GM23248 (cell line): ENCODE measurements at regions not wholly inside any gene's neighbourhood (a gene's known extent, or its start where the extent isn't known, plus 50 kb on each side); places are given as distances from the start of the nearest gene placed in this dataset.

ENCODE experiments used
- DNase-seq: peaks from one replicate; pipeline ENCODE4 v3.0.0-alpha.2; 2015
- H2AFZ ChIP-seq: fragments of 200-600 bp; sonication (generic); 2 replicates; pipeline ENCODE4 v1.6.1; 2016; ENCODE audit warnings: antibody characterized with exemption
- H3F3A ChIP-seq: fragments of 200-600 bp; sonication (generic); 2 replicates; pipeline ENCODE4 v1.6.1; 2016; ENCODE audit warnings: mild to moderate bottlenecking, antibody characterized with exemption, mixed run types; ENCODE audit not compliant: insufficient read depth
- H3K27ac ChIP-seq: fragments of 200-600 bp; sonication (generic); 2 replicates; pipeline ENCODE4 v1.5.1; 2016; ENCODE audit warnings: mild to moderate bottlenecking
- H3K27me3 ChIP-seq: fragments of 200-600 bp; sonication (generic); replicated peaks from 2 replicates; pipeline ENCODE4 v1.6.1; 2016; ENCODE audit warnings: mild to moderate bottlenecking; ENCODE audit not compliant: insufficient read depth
- H3K36me3 ChIP-seq: fragments of 200-600 bp; sonication (generic); 2 replicates; pipeline ENCODE4 v1.6.1; 2016; ENCODE audit warnings: low read depth, mild to moderate bottlenecking
- H3K4me1 ChIP-seq: fragments of 200-600 bp; sonication (generic); 2 replicates; pipeline ENCODE4 v1.6.1; 2016; ENCODE audit warnings: mild to moderate bottlenecking; ENCODE audit not compliant: insufficient read depth
- H3K4me2 ChIP-seq: fragments of 200-600 bp; sonication (generic); one replicate; pipeline ENCODE4 v1.6.1; 2016; ENCODE audit warnings: mild to moderate bottlenecking; ENCODE audit not compliant: unreplicated experiment
- H3K4me3 ChIP-seq: fragments of 200-600 bp; sonication (generic); 2 replicates; pipeline ENCODE4 v1.5.1; 2016; ENCODE audit warnings: mild to moderate bottlenecking
- H3K79me2 ChIP-seq: fragments of 200-600 bp; sonication (generic); 2 replicates; pipeline ENCODE4 v1.6.1; 2016; ENCODE audit warnings: mild to moderate bottlenecking; ENCODE audit not compliant: insufficient read depth
- H3K9ac ChIP-seq: fragments of 200-600 bp; sonication (generic); 2 replicates; pipeline ENCODE4 v1.6.1; 2016; ENCODE audit warnings: mild to moderate bottlenecking
- H3K9me2 ChIP-seq: fragments of 200-600 bp; sonication (generic); 2 replicates; pipeline ENCODE4 v1.6.1; 2016; ENCODE audit warnings: mixed run types, mild to moderate bottlenecking, moderate library complexity; ENCODE audit not compliant: insufficient read depth
- H3K9me3 ChIP-seq: fragments of 200-600 bp; sonication (generic); one replicate; pipeline ENCODE4 v1.6.1; 2017; ENCODE audit warnings: low read depth
- H4K20me1 ChIP-seq: fragments of 200-600 bp; sonication (generic); 2 replicates; pipeline ENCODE4 v1.6.0; 2016; ENCODE audit not compliant: insufficient read depth
- EZH2 ChIP-seq: fragments of 200-600 bp; sonication (generic); IDR thresholded peaks from 2 replicates; pipeline ENCODE4 v1.6.1; 2018; ENCODE audit warnings: antibody characterized with exemption, mild to moderate bottlenecking; ENCODE audit not compliant: insufficient read depth, poor library complexity, severe bottlenecking
- EZH2phosphoT487 ChIP-seq: fragments of 200-600 bp; sonication (generic); IDR thresholded peaks from 2 replicates; pipeline ENCODE4 v1.6.1; 2018; ENCODE audit warnings: antibody characterized with exemption, moderate library complexity, mild to moderate bottlenecking, low read depth; ENCODE audit not compliant: insufficient read depth
- WGBS, 2 experiments: methylation state at CpG; one replicate each; pipeline ENCODE4 v1.1.6; 2015 to 2017; ENCODE audit warnings: low lambda C conversion rate in 2 of 2, low coverage in 1 of 2; ENCODE audit errors: missing lambda C conversion rate in 2 of 2; 5-methylcytosine and 5-hydroxymethylcytosine counted together
- in situ Hi-C: fragments of 300-500 bp; cut with MboI; formaldehyde crosslinking; loops from 2 replicates; pipeline ENCODE4 v1.15.0; 2020

- 40 to 45% methylated on average over 1 of the region's 1 CpG for WGBS, 2 experiments
- Histone ChIP-seq H3K9me3 (no peaks in the 10 kb centered on the region), H3K4me1 (no peaks in the 10 kb centered on the region), H4K20me1 (no peaks in the 10 kb centered on the region), H3K9ac (no peak overlapping the region), H3K9me2 (no peaks in the 10 kb centered on the region), H3K79me2 (no peaks in the 10 kb centered on the region), H2AFZ (no peak overlapping the region), H3K4me2 (no peak overlapping the region), H3K27me3 (no peaks in the 10 kb centered on the region; the same call in 1 of the 2 replicates), H3K27ac (no peak overlapping the region), H3K36me3 (no peaks in the 10 kb centered on the region), H3F3A (no peaks in the 10 kb centered on the region), H3K4me3 (no peak overlapping the region)
- in situ Hi-C loops, result no loop called here
- TF ChIP-seq EZH2phosphoT487 (no peak), EZH2 (no peak)
- peak; percentile 5 for DNase-seq
Observed at GRCh38 chr1:232282498-232282897, 347.4 kb downstream of the SIPA1L2 start.

GRCh38 chr1:232280910-232281309 is 349.0 kb downstream of the SIPA1L2 start:
- in situ Hi-C loops, result no loop called here
- Histone ChIP-seq H3K9ac (no peak overlapping the region), H3K9me2 (no peaks in the 10 kb centered on the region), H2AFZ (no peak overlapping the region), H3K9me3 (no peaks in the 10 kb centered on the region), H3K4me1 (no peaks in the 10 kb centered on the region), H3K4me3 (no peak overlapping the region), H3F3A (no peaks in the 10 kb centered on the region), H3K27ac (no peak overlapping the region), H3K27me3 (no peaks in the 10 kb centered on the region), H3K36me3 (no peaks in the 10 kb centered on the region), H3K79me2 (no peaks in the 10 kb centered on the region), H3K4me2 (no peak overlapping the region), H4K20me1 (no peaks in the 10 kb centered on the region)
- 70 to 72% methylated on average over 4 of the region's 4 CpGs for WGBS, 2 experiments
- DNase-seq, result no peak
- TF ChIP-seq EZH2, result no peak
- no peak for TF ChIP-seq EZH2phosphoT487

GRCh38 chr1:232279909-232280400 is 350.0 kb downstream of the SIPA1L2 start:
- no peaks in the 10 kb centered on the region for H3K9me2 ChIP-seq
- TF ChIP-seq EZH2 (no peak), EZH2phosphoT487 (no peak)

GRCh38 chr1:232278925-232279324 is 351.0 kb downstream of the SIPA1L2 start:
- Histone ChIP-seq H3K4me1 (no peaks in the 10 kb centered on the region), H3K36me3 (no peaks in the 10 kb centered on the region), H3F3A (no peaks in the 10 kb centered on the region), H3K9ac (no peak overlapping the region), H2AFZ (no peak overlapping the region), H3K27me3 (no peaks in the 10 kb centered on the region), H3K79me2 (no peaks in the 10 kb centered on the region), H3K9me3 (no peaks in the 10 kb centered on the region), H4K20me1 (no peaks in the 10 kb centered on the region), H3K9me2 (no peaks in the 10 kb centered on the region), H3K4me3 (no peak overlapping the region), H3K27ac (no peak overlapping the region), H3K4me2 (no peak overlapping the region)
- TF ChIP-seq EZH2phosphoT487, result no peak
- TF ChIP-seq EZH2, result no peak
- 43 to 50% methylated on average over 1 of the region's 1 CpG for WGBS, 2 experiments
- no peak for DNase-seq
- in situ Hi-C loops, result no loop called here

More at GRCh38 chr1:232279909-232280400, 350.0 kb downstream of the SIPA1L2 start:
- Histone ChIP-seq H3K4me1 (no peaks in the 10 kb centered on the region), H3K27me3 (no peaks in the 10 kb centered on the region), H4K20me1 (no peaks in the 10 kb centered on the region), H3K79me2 (no peaks in the 10 kb centered on the region), H3K27ac (no peak overlapping the region), H3K9me3 (no peaks in the 10 kb centered on the region), H3K9ac (no peak overlapping the region), H3K4me3 (no peak overlapping the region), H3K36me3 (no peaks in the 10 kb centered on the region), H3F3A (no peaks in the 10 kb centered on the region), H3K4me2 (no peak overlapping the region), H2AFZ (no peak overlapping the region)
- in situ Hi-C loops, result no loop called here
- WGBS, 2 experiments, result 7 to 17% methylated on average over 3 of the region's 3 CpGs
- DNase-seq, result no peak

- no peak for TF ChIP-seq EZH2
- TF ChIP-seq EZH2phosphoT487, result no peak
Observed at GRCh38 chr1:232276651-232277050, 353.3 kb downstream of the SIPA1L2 start.

More at GRCh38 chr1:232276651-232277050, 353.3 kb downstream of the SIPA1L2 start:
- H3K4me3 ChIP-seq, result no peak overlapping the region
- H3K27ac ChIP-seq, result no peak overlapping the region
- H2AFZ ChIP-seq, result no peak overlapping the region
- H3K79me2 ChIP-seq, result no peaks in the 10 kb centered on the region
- no peaks in the 10 kb centered on the region for H3K36me3 ChIP-seq
- H4K20me1 ChIP-seq, result no peaks in the 10 kb centered on the region
- no peak overlapping the region for H3K4me2 ChIP-seq
- in situ Hi-C loops, result no loop called here
- no peaks in the 10 kb centered on the region for H3K9me3 ChIP-seq
- 0 out of 2 replicates have a peak, but pooled peaks cover 7% of the 10 kb centered on the region for H3K27me3 ChIP-seq
- H3K9me2 ChIP-seq, result no peaks in the 10 kb centered on the region
- no peak for DNase-seq
- WGBS, 2 experiments, result 45 to 71% methylated on average over 1 of the region's 1 CpG
- no peaks in the 10 kb centered on the region for H3F3A ChIP-seq
- H3K9ac ChIP-seq, result no peak overlapping the region
- H3K4me1 ChIP-seq, result no peaks in the 10 kb centered on the region
